GM18858 (cell line): ENCODE measurements at regions not wholly inside any gene's neighbourhood (a gene's known extent, or its start where the extent isn't known, plus 50 kb on each side); places are given as distances from the start of the nearest gene placed in this dataset.
"Not testable (repeated sequence)": the region's sequence is repeated elsewhere in the genome, so short reads cannot be mapped to it uniquely, and the experiment has no call there.

Experiments used
- ATAC-seq: cut with Tn5 transposase; IDR thresholded peaks from one replicate; pipeline ENCODE4 v1.9.1; 2021; ENCODE audit not compliant: unreplicated experiment

DNA sequence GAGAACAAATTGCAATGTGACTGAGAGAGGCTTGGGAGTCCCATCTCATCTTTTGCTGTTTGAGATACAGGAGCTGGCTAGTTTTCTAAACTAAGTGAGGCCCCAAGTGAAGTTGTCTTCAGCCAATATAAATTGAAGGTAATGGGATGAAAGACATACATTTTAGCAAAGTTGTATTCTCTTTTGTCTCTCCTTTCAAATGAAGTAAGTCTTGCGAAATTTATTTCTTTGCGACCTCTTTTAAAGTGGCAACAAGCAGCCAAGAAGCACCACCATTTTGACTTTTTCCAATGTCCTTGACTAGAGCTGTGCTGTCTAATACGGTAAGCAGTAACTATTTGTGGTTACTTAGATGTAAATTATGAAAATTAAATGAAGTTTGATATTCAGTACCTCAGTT, 385.7 kb downstream of the USP25 start:
- no peak for ATAC-seq

- ATAC-seq, result no peak
These were observed 386.3 kb downstream of the USP25 start for GRCh38 chr21:16116069-16116468.

GRCh38 chr21:16116798-16117197, 387.0 kb downstream of the USP25 start:
- no peak for ATAC-seq

DNA sequence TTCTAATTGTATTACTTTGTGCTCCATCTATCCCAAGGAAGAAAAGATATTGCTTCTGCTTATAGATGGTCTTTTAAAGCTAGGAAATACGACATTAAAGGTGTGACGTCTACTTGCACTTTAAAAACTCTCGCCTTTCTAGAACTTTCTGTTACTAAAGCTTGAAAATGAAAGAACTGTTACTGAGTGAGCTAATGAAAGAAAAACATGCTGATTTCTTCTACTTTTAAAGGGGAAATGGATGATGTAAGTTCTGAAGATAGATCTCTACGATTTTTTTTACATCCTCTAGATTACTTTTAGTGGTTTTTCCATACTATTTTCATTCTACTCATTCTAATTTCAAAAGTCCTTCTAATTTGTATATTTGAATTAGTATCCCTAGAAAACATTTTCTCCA, 387.5 kb downstream of the USP25 start:
- no peak for ATAC-seq

DNA sequence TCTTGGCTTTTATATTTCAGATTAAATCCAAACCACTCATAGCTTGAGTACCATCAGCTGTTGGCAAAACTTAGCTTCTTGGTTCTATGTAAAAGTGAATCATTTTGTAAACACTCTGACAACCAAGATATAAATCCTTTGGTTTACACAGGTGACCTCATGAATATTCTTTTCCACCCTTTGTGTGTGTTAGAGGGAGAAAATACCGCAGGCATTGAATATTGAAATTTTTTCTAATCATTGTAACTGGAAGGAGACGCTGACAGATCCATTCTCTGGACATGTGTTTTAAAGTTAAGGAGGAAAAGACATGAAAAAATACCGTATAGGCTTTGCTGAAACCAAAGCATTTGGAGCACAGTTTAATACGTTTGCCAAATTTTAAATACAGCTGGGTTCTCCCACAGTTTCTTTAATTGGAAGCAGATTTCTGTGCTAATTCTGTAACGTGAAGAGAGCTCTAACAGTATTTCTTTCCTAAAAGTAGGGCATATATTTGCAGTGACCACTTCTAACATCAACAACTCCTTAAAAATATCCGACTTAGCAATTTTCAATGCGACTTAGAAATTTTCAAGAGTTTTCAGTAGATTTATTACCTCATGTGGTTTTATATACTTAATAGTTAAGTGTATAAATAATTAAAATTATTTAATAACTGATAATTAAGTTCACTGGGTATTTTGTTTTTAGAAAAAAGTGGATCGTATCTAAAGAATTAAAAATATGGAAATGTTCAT, 388.2 kb downstream of the USP25 start:
- ATAC-seq, result no peak

DNA sequence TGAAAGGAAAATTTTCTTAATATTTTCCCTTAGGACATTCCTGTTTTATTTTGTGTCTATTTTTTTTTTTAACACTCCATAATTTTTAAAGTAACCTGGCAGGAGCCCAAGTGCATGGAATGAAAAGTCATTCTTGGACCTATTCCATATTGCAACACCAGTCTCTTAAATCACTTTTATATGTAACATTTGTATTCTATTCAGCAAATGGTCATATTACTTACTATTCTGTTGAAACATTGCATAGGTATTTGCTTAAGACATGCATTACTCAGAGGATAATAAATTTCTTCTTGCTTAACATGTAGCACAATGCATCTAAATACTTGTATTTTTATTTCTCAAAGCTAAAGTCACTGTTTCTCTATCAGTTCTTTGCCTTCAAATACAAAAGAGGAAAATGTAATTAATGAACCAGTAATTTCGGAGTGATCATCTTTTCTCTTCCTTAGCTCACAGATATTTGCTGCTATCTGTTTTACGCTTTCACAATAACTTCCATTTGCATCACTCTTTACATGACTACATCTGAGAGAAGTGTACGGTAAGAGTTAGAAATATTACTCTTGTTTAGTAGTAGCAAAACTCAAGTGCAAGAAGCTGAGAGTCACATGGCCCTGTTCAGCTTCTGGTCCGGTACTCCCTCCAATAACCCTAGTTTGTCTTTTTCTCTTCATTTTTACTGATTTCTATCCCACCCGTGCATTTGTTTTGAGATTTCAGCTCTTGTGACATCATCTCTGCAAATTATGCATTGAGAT, 394.8 kb downstream of the USP25 start:
- ATAC-seq, result no peak

DNA sequence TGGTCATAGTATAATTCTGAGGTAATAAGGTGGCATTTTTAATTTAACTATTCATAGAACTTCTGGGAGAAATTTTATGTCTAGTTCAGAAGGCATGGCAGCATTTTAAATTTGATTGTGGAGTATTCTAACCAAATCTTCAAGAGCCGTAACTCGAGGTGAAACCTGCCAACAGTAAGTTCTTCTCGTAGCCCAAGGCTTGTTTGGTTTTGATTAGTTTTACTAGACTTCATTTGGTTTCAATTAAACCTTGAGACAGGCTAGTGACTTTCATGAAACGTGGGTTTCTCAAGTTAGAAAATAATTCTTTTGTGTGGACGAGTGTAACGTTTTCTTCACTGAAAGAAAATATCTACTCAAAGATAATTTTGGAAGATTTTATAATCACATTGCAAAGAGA, 395.5 kb downstream of the USP25 start:
- no peak for ATAC-seq

GRCh38 chr21:16132453-16132852, 402.7 kb downstream of the USP25 start:
- ATAC-seq, result not testable (repeated sequence)

DNA sequence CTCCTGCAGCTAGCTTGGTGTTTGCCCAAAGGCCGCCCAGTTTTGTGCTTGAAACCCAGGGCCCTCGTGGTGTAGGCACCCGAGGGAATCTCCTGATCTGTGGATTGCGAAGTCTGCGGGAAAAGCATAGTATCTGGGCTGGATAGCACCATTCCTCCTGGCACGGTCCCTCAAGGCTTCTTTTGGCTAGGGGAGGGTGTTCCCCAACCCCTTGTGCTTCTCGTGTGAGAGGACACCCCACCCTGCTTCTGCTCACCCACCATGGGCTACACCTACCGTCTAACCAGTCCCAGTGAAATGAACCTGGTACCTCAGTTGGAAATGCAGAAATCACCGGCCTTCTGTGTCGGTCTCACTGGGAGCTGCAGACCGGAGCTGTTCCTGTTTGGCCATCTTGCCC, 403.5 kb downstream of the USP25 start:
- no peak for ATAC-seq

GRCh38 chr21:16134134-16134533, 404.4 kb downstream of the USP25 start:
- ATAC-seq, result no peak

GRCh38 chr21:16137106-16137505, 407.3 kb downstream of the USP25 start:
- no peak for ATAC-seq

DNA sequence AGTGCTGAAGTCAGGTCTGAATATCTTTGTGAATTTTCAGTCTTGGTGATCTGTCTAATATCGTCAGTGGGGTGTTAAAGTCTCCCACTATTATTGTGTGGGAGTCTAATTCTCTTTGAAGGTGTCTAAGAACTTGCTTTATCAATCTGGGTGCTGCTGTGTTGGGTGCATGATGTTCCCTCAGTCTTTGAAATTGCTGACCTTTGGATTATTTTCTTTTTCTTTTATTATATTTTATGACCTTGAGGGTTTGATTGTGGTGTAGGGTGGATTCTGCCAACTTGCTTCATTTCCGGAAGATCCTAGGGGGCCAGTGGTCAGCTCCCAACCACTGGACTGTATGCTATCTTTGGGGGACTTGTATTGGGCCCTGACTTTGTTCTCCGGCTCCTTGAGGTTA, 415.3 kb downstream of the USP25 start:
- ATAC-seq, result no peak

DNA sequence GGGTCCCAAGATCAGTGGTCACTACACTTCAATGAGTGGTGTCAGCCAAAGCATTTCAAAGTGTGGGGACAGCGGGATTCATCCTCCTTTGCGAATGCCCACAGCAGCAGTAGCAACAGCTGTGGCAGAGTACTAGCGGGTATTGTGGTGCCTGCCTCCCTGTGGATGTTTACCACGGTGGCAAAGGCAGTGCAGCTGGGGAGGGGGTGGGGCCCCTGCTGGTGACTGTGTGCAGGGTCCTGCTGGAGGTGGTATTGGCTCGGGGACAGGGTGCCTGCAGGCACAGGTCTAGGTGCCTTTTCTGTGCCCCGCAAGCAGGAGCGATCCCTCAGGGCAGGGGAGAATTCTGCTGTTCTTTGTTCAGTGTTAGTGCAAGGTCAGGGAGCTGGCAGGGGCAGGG, 415.7 kb downstream of the USP25 start:
- ATAC-seq, result no peak

DNA sequence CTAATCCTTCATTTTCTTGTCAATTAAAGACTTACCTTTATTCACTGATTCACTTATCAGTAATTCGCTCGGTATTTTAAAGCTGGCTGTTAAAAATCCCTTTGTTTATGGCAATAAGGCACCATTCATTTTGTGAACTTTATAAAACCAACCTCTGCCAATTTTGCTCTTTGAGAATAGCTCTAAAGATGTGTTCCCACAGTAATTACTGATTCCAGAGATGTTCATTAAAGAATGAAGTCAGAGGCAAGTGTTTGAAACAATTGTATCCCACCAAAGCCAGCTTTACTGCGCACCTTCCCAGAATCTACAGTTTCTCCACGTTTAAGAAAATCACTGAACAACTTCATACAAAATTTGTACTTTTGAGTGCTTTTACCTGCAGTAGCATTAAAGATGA, 424.5 kb downstream of the USP25 start:
- ATAC-seq, result no peak

- no peak for ATAC-seq
These were observed 425.3 kb downstream of the USP25 start for GRCh38 chr21:16154951-16155635.

- no peak for ATAC-seq
These were observed 427.2 kb downstream of the USP25 start for GRCh38 chr21:16156841-16157489.

DNA sequence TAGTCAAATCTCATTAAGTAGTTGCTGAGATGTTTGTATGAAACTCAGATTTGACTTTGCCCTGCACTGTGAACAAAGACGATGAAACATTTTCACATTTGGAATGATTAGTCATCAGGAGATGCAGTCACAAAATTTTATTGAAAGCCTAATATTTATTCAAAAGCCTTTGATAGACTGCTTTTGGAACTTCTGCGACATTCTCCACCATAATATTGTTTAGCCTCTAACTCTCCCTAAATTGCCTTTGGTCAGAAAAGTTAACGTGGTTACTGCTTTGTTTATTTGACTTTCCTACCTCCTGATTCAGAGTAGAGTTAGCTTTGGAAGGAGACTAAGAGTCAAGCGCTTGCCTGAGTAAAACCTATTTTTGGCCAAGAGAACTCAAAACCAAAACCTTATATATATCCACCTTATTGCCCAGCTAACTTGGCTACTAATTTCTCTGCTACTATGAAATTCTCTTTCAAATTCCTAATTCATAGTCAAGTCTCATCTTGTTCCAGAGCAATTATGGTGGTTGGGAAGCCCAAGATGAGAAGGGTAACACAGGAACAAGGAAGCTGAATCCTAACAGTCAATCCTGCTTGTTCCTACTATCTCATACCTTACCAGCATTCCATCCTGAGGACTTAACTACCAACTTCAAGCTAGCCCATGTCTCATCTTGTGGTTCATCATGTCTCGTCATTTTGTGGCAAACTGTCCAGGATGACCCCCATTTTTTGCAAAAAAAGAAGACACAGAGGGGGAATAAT, 429.6 kb downstream of the USP25 start:
- ATAC-seq, result no peak

DNA sequence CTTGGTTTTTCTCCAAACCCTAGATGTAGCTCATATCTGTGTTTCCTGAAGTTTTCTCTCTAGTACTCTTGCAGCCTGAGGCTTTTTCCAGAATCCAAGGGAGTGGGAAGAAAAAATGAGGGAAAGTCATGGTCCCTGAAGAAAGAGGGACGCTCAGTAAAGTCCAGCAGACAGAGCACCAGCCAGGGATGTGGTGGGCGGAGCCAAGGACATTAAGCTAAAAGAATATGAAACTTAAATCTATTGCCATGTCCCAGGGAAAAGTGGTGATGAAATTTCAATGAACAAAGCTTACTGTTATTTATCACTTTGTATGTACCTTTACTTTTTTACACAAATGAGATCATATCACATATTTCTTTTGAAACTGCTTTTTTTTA, 430.2 kb downstream of the USP25 start:
- ATAC-seq, result no peak

DNA sequence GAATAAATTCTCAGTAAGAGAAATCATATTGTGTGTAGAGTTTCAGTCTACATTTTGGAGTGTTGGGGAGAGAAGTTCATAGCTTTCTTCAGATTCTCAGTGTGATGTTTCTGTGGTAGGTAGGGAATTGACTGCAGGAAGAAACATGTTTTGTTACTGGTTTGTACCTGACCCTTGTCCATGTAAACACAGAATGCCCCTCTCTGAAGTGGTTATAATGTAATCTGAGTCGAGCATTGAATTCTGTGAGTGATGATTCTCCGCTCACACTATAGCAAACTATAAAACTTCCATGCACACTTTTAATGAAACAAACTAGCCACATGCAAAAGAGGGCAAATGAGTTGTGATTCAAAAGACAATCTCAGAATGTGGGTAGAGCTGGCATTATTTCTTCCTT, 433.2 kb downstream of the USP25 start:
- no peak for ATAC-seq

GRCh38 chr21:16169102-16169511, 439.3 kb downstream of the USP25 start:
- ATAC-seq, result no peak

GRCh38 chr21:16169779-16170178, 440.0 kb downstream of the USP25 start:
- no peak for ATAC-seq
